Keratinocyte (primary cell): ENCODE measurements at regions not wholly inside any gene's neighbourhood (a gene's known extent, or its start where the extent isn't known, plus 50 kb on each side); places are given as distances from the start of the nearest gene placed in this dataset.

Experiments used
- CTCF ChIP-seq, 3 experiments: IDR thresholded peaks in 1 of 3; conservative IDR thresholded peaks in 1 of 3; optimal IDR thresholded peaks in 1 of 3; 2 replicates in 2 of 3; 3 replicates in 1 of 3; pipeline versions ENCODE3 to v1.5.1; 2011; ENCODE audit warnings: low read length in 3 of 3, mild to moderate bottlenecking in 3 of 3, moderate library complexity in 2 of 3, control low read depth in 1 of 3, inconsistent platforms in 1 of 3; ENCODE audit not compliant: insufficient read depth in 2 of 3; ENCODE audit errors: extremely low read depth in 1 of 3
- EZH2 ChIP-seq: IDR thresholded peaks from one replicate; pipeline ENCODE4 v1.6.1; 2012; ENCODE audit warnings: inconsistent platforms, mild to moderate bottlenecking, low read length, moderate library complexity

DNA sequence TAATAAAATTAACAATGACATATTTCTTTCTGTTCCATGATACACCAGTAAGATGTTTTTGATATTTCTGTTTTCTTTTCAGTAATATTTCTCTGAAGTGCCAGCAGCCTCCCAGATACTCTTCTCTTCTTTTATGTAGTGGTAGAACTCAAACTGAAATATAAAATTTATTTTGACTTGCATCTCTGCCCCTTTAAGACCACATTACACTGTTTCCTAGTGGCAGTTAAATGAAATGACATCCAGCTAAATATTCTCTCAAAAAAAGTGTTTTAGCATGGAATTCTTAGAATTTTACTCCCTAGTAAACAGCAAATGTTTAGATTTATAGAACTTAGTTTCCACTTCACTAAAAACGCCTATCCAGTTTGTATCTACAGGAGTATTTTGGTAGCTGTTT, 237.2 kb upstream of the MTPN start:
- TF ChIP-seq CTCF (optimal IDR thresholded peaks at IDR 0.05 in 1 of 3, IDR thresholded peaks at IDR 0.05 in 1 of 3, conservative IDR thresholded peaks at IDR 0.05 in 1 of 3; ENCODE audit: extremely low read depth in 1 of 3, insufficient read depth in 2 of 3, low read length in 3 of 3), result no peak
- TF ChIP-seq EZH2, result no peak
